CD4-positive, CD25-positive, alpha-beta regulatory T cell (primary cell): ENCODE measurements at regions not wholly inside any gene's neighbourhood (a gene's known extent, or its start where the extent isn't known, plus 50 kb on each side); places are given as distances from the start of the nearest gene placed in this dataset.

Source experiments
- ATAC-seq, 2 donors: fragments of 150-1000 bp; cut with Tn5 transposase; one replicate each; pipeline ENCODE4 v1.10.0; 2021; ENCODE audit warnings: low read depth in 2 of 2, moderate number of reproducible peaks in 2 of 2, moderate library complexity in 1 of 2
- DNase-seq, 3 donors: peaks; one replicate each; pipeline versions ENCODE4 v3.0.0 to v3.0.0-alpha.2; 2012 to 2022; ENCODE audit warnings: mixed read lengths in 1 of 3
- H3K27ac ChIP-seq: one replicate; pipeline ENCODE4 v1.7.0; 2013; ENCODE audit warnings: mild to moderate bottlenecking, low read length; ENCODE audit not compliant: insufficient read depth, poor library complexity, severe bottlenecking
- H3K27me3 ChIP-seq: one replicate; pipeline ENCODE4 v1.7.0; 2013; ENCODE audit warnings: low read length; ENCODE audit not compliant: control insufficient read depth, insufficient read depth
- H3K36me3 ChIP-seq: one replicate; pipeline ENCODE4 v1.7.0; 2013; ENCODE audit warnings: mild to moderate bottlenecking, low read length, moderate library complexity; ENCODE audit not compliant: control insufficient read depth, insufficient read depth
- H3K4me1 ChIP-seq: 2 replicates; pipeline ENCODE4 v1.7.0; 2013; ENCODE audit warnings: mild to moderate bottlenecking, low read length; ENCODE audit not compliant: insufficient read depth, control insufficient read depth, poor library complexity, severe bottlenecking
- H3K4me3 ChIP-seq: one replicate; pipeline ENCODE4 v1.7.0; 2013; ENCODE audit warnings: low read depth, mild to moderate bottlenecking, low read length, moderate library complexity
- H3K9me3 ChIP-seq, 2 experiments: 1 replicate in 1 of 2; 2 replicates in 1 of 2; pipeline ENCODE4 v1.7.0; 2013; ENCODE audit warnings: low read length in 2 of 2, mild to moderate bottlenecking in 1 of 2, moderate library complexity in 1 of 2; ENCODE audit not compliant: control insufficient read depth in 2 of 2
- H3K27ac Mint-ChIP-seq, 3 donors: one replicate each; pipeline ENCODE4 v1.8.0; 2020 to 2022; ENCODE audit warnings: mild to moderate bottlenecking in 3 of 3, mixed read lengths in 3 of 3, moderate library complexity in 2 of 3
- H3K27me3 Mint-ChIP-seq: one replicate; pipeline ENCODE4 v1.8.0; 2022; ENCODE audit warnings: mild to moderate bottlenecking, mixed read lengths
- H3K36me3 Mint-ChIP-seq: one replicate; pipeline ENCODE4 v1.8.0; 2020; ENCODE audit warnings: mixed read lengths
- H3K4me1 Mint-ChIP-seq, 4 donors: one replicate each; pipeline ENCODE4 v1.8.0; 2020 to 2022; ENCODE audit warnings: mixed read lengths in 4 of 4, mild to moderate bottlenecking in 1 of 4
- H3K4me3 Mint-ChIP-seq, 4 donors: one replicate each; pipeline ENCODE4 v1.8.0; 2020 to 2022; ENCODE audit warnings: mild to moderate bottlenecking in 4 of 4, mixed read lengths in 4 of 4, moderate library complexity in 3 of 4
- H3K9me3 Mint-ChIP-seq, 7 donors: one replicate each; pipeline ENCODE4 v1.8.0; 2020 to 2022; ENCODE audit warnings: mixed read lengths in 7 of 7, mild to moderate bottlenecking in 3 of 7, moderate library complexity in 2 of 7

- Histone ChIP-seq H3K4me1 (no peaks in the 10 kb centered on the region), H3K27me3 (no peaks in the 10 kb centered on the region), H3K4me3 (no peak overlapping the region), H3K9me3 (no peaks in the 10 kb centered on the region), H3K27ac (no peak overlapping the region), H3K36me3 (no peaks in the 10 kb centered on the region)
- DNase-seq (no peak), ATAC-seq (no peak)
- Mint-ChIP-seq H3K27ac (no peak overlapping the region), H3K4me1 (no peaks in the 10 kb centered on the region), H3K27me3 (no peaks in the 10 kb centered on the region), H3K9me3 (peaks cover 0 to 6% (median 0%) of the 10 kb centered on the region in 7 donors), H3K36me3 (no peaks in the 10 kb centered on the region), H3K4me3 (no peak overlapping the region)
Observed at GRCh38 chr17:68812876-68813584, 142.2 kb downstream of the ABCA8 start.

- no peaks in the 10 kb centered on the region for H3K27me3 Mint-ChIP-seq
- no peaks in the 10 kb centered on the region for H3K36me3 ChIP-seq
- no peak overlapping the region for H3K4me3 ChIP-seq
- no peak overlapping the region for H3K4me3 Mint-ChIP-seq
- ATAC-seq (no peak), DNase-seq (no peak)
- no peak overlapping the region for H3K27ac Mint-ChIP-seq
- no peaks in the 10 kb centered on the region for H3K9me3 ChIP-seq
- no peaks in the 10 kb centered on the region for H3K4me1 Mint-ChIP-seq
- H3K4me1 ChIP-seq: no peaks in the 10 kb centered on the region
- H3K36me3 Mint-ChIP-seq: no peaks in the 10 kb centered on the region
- peaks cover 0 to 6% (median 1%) of the 10 kb centered on the region in 7 donors for H3K9me3 Mint-ChIP-seq
- no peak overlapping the region for H3K27ac ChIP-seq
- H3K27me3 ChIP-seq: no peaks in the 10 kb centered on the region
Observed at GRCh38 chr17:68809148-68809547, 146.0 kb downstream of the ABCA8 start.

- Mint-ChIP-seq H3K36me3 (no peaks in the 10 kb centered on the region), H3K4me1 (no peaks in the 10 kb centered on the region)
- no peak for DNase-seq
Observed at GRCh38 chr17:68807998-68808772, 147.0 kb downstream of the ABCA8 start.

GRCh38 chr17:68805609-68806008 lies 149.6 kb downstream of the ABCA8 start:
- DNase-seq: no peak
- Histone ChIP-seq H3K27ac (no peak overlapping the region), H3K27me3 (no peaks in the 10 kb centered on the region), H3K36me3 (no peaks in the 10 kb centered on the region), H3K9me3 (no peaks in the 10 kb centered on the region), H3K4me1 (no peaks in the 10 kb centered on the region), H3K4me3 (no peak overlapping the region)
- Mint-ChIP-seq H3K9me3 (peaks cover 0 to 5% (median 0%) of the 10 kb centered on the region in 7 donors), H3K27me3 (no peaks in the 10 kb centered on the region), H3K4me3 (no peak overlapping the region), H3K36me3 (no peaks in the 10 kb centered on the region), H3K27ac (no peak overlapping the region), H3K4me1 (no peaks in the 10 kb centered on the region)
- no peak for ATAC-seq

More at GRCh38 chr17:68807998-68808772, 147.0 kb downstream of the ABCA8 start:
- Histone ChIP-seq H3K27me3 (no peaks in the 10 kb centered on the region), H3K4me3 (no peak overlapping the region), H3K4me1 (no peaks in the 10 kb centered on the region), H3K27ac (no peak overlapping the region), H3K9me3 (no peaks in the 10 kb centered on the region), H3K36me3 (no peaks in the 10 kb centered on the region)
- H3K27me3 Mint-ChIP-seq: no peaks in the 10 kb centered on the region
- peaks cover 0 to 6% (median 1%) of the 10 kb centered on the region in 7 donors for H3K9me3 Mint-ChIP-seq
- no peak overlapping the region for H3K27ac Mint-ChIP-seq
- no peak for ATAC-seq
- no peak overlapping the region for H3K4me3 Mint-ChIP-seq

- Mint-ChIP-seq H3K4me3 (no peak overlapping the region), H3K4me1 (no peaks in the 10 kb centered on the region), H3K9me3 (peaks cover 0 to 5% (median 0%) of the 10 kb centered on the region in 7 donors), H3K27me3 (no peaks in the 10 kb centered on the region), H3K36me3 (no peaks in the 10 kb centered on the region), H3K27ac (no peak overlapping the region)
- H3K36me3 ChIP-seq: no peaks in the 10 kb centered on the region
- no peaks in the 10 kb centered on the region for H3K4me1 ChIP-seq
- DNase-seq (no peak), ATAC-seq (no peak)
- H3K27ac ChIP-seq: no peak overlapping the region
- no peak overlapping the region for H3K4me3 ChIP-seq
- H3K27me3 ChIP-seq: no peaks in the 10 kb centered on the region
- no peaks in the 10 kb centered on the region for H3K9me3 ChIP-seq
Observed at GRCh38 chr17:68804777-68805520, 150.2 kb downstream of the ABCA8 start.

- Histone ChIP-seq H3K4me1 (no peaks in the 10 kb centered on the region), H3K9me3 (no peaks in the 10 kb centered on the region), H3K36me3 (no peaks in the 10 kb centered on the region), H3K4me3 (no peak overlapping the region), H3K27me3 (peaks cover 3% of the 10 kb centered on the region), H3K27ac (no peak overlapping the region)
- Mint-ChIP-seq H3K27me3 (peaks cover 9% of the 10 kb centered on the region), H3K36me3 (no peaks in the 10 kb centered on the region), H3K4me1 (no peaks in the 10 kb centered on the region), H3K27ac (no peak overlapping the region), H3K4me3 (no peak overlapping the region), H3K9me3 (peaks cover 0 to 5% (median 0%) of the 10 kb centered on the region in 7 donors)
- DNase-seq (no peak), ATAC-seq (no peak)
Observed at GRCh38 chr17:68803164-68803929, 151.8 kb downstream of the ABCA8 start.
